Stimulated activated effector memory CD8-positive, alpha-beta T cell treated with anti-CD3 and anti-CD28 coated beads, Interleukin-12 subunit alpha, Interleukin-12 subunit beta, amount 100 ng/mL, for 72 hours (primary cell): ENCODE measurements at regions not wholly inside any gene's neighbourhood (a gene's known extent, or its start where the extent isn't known, plus 50 kb on each side); places are given as distances from the start of the nearest gene placed in this dataset.

ENCODE experiments used
- ATAC-seq: fragments of 150-1000 bp; cut with Tn5 transposase; 2 replicates; pipeline ENCODE4 v1.10.0; 2021
- DNase-seq, 2 donors: peaks; one replicate each; pipeline ENCODE4 v3.0.0; 2021 to 2022; ENCODE audit warnings: low spot score in 2 of 2
- H3K27ac Mint-ChIP-seq: one replicate; pipeline ENCODE4 v1.8.0; 2022; ENCODE audit warnings: mild to moderate bottlenecking, mixed read lengths
- H3K36me3 Mint-ChIP-seq: one replicate; pipeline ENCODE4 v1.8.0; 2022; ENCODE audit warnings: mild to moderate bottlenecking, mixed read lengths
- H3K4me1 Mint-ChIP-seq: one replicate; pipeline ENCODE4 v1.8.0; 2022; ENCODE audit warnings: mixed read lengths
- H3K4me3 Mint-ChIP-seq: one replicate; pipeline ENCODE4 v1.8.0; 2022; ENCODE audit warnings: mild to moderate bottlenecking, mixed read lengths
- H3K9me3 Mint-ChIP-seq: one replicate; pipeline ENCODE4 v1.8.0; 2022; ENCODE audit warnings: mixed read lengths

DNA sequence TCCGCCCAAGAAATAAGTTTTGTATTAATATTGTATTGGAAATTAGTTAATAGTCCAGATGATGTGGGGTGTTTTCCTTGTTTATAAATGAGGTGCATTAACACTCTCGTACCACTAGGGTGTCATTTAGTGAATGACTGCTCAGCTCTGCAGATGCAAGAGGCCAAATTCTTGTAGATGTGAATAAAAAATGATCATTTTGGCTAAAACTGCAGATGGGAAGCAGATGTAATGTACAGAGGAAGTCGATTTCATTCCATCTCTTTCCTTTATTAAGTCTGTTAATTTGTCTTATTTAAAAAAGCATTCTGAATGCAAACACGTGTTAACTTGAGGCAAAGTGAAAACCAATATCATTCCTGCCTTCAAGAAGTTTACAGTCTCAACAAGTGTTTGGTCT, 108.1 kb downstream of the DHX15 start:
- Mint-ChIP-seq H3K36me3 (peaks cover 13% of the 10 kb centered on the region), H3K27ac (no peak overlapping the region), H3K9me3 (no peaks in the 10 kb centered on the region), H3K4me3 (no peak overlapping the region), H3K4me1 (peaks cover 20% of the 10 kb centered on the region)
- no peak for ATAC-seq
- no peak for DNase-seq

- DNase-seq = no peak
- peaks cover 13% of the 10 kb centered on the region for H3K36me3 Mint-ChIP-seq
- no peak overlapping the region for H3K4me3 Mint-ChIP-seq
- ATAC-seq = no peak
- no peaks in the 10 kb centered on the region for H3K9me3 Mint-ChIP-seq
- H3K4me1 Mint-ChIP-seq = peaks cover 25% of the 10 kb centered on the region
- no peak overlapping the region for H3K27ac Mint-ChIP-seq
These were observed 108.6 kb downstream of the DHX15 start for GRCh38 chr4:24475756-24476155.

DNA sequence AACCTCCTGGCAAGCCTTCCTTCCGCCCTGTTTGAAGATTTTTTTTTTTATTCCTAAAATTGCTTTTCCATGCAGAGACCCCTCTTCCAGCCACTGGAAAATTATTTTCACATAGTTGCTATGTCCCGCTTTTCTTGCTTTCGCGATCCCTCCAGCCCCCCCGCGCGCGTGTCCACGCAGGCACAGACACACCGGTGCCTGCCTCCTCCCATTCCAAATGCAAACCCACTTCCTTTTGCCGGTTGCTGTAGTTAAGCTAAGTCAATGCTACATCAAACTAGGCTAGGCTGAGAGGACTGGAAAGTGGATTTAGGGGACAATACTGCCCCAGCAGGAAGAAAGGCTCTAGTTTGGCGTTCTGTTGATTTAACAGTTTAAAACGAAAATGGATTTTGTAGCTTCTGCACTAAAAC, 111.0 kb downstream of the DHX15 start:
- peaks cover 46% of the 10 kb centered on the region for H3K4me1 Mint-ChIP-seq
- H3K4me3 Mint-ChIP-seq = peak overlapping the region; percentile 83
- H3K36me3 Mint-ChIP-seq = peaks cover 13% of the 10 kb centered on the region
- ATAC-seq (no peak), DNase-seq (no peak)
- H3K9me3 Mint-ChIP-seq = no peaks in the 10 kb centered on the region
- no peak overlapping the region for H3K27ac Mint-ChIP-seq

- Mint-ChIP-seq H3K36me3 (peaks cover 13% of the 10 kb centered on the region), H3K27ac (peak overlapping the region; percentile 54), H3K4me3 (peak overlapping the region; percentile 83), H3K9me3 (no peaks in the 10 kb centered on the region), H3K4me1 (peaks cover 48% of the 10 kb centered on the region)
- ATAC-seq (peak; percentile 65), DNase-seq (peak; percentile 17 to 64)
These were observed 111.6 kb downstream of the DHX15 start for GRCh38 chr4:24472514-24473308.

DNA sequence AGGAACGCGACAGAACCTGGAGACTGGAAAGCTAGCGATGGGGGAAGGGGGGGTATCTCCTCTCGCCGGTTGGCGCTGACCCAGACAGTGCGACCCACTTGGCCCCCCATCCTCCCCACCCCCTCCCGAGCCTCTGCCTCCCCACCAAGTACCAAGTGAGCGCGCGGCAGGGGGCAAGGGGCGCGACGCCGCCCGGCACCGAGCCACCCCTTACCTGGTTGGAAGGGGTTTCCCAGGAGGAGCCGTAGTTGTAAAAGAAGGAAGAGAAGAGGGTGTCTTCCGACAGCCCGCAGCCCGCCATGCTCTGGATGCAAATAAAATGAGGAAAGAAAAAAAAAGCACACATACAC, 112.2 kb downstream of the DHX15 start:
- ATAC-seq = no peak

DNA sequence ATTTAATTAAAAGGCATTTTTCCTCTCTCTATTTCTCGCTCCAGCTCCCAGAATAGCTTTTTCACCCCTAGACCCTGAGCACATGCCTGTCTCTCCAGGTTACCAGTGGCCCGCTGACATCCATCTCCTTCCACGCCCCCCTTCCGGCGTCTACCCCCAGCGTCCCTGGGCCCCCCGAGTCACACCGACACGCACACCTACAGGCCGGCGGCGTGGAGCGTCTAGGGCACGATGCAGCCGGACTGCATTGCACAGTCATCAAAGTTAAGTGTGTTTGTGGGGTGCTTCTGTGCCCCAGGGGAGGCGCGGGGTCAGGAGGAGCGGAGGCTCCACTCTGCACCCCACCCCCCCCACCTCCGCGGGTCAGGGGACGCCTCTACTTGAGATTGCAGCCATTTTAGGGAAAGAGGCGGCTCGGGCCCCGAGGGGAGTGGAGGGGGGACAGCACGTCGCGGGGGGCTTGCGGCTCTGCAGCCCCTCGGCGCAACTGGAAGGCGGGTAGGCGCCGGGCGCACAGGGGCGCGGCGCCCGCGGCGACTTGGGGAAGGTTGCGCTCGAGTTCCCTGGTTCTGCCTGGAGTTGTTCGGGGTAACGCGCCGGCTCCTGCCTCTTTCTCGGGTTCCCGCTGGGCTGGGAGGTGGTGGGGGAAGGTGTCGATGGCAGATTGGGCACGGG, 112.7 kb downstream of the DHX15 start:
- H3K4me3 Mint-ChIP-seq = peak overlapping the region; percentile 83
- peak; percentile 4 to 53 for DNase-seq
- peaks cover 13% of the 10 kb centered on the region for H3K36me3 Mint-ChIP-seq
- no peak overlapping the region for H3K27ac Mint-ChIP-seq
- H3K9me3 Mint-ChIP-seq = no peaks in the 10 kb centered on the region
- ATAC-seq = peak; percentile 11
- peaks cover 48% of the 10 kb centered on the region for H3K4me1 Mint-ChIP-seq

More for the DNA sequence above, 112.2 kb downstream of the DHX15 start:
- Mint-ChIP-seq H3K4me3 (peak overlapping the region; percentile 83), H3K27ac (peak overlapping the region; percentile 54), H3K9me3 (no peaks in the 10 kb centered on the region), H3K4me1 (peaks cover 48% of the 10 kb centered on the region), H3K36me3 (peaks cover 13% of the 10 kb centered on the region)
- no peak for DNase-seq

GRCh38 chr4:24470666-24471485, 113.5 kb downstream of the DHX15 start:
- H3K4me3 Mint-ChIP-seq = peak overlapping the region; percentile 83
- peaks cover 48% of the 10 kb centered on the region for H3K4me1 Mint-ChIP-seq
- DNase-seq (peak; percentile 9 to 57), ATAC-seq (peak; percentile 36)
- H3K9me3 Mint-ChIP-seq = no peaks in the 10 kb centered on the region
- no peak overlapping the region for H3K27ac Mint-ChIP-seq
- peaks cover 13% of the 10 kb centered on the region for H3K36me3 Mint-ChIP-seq

- Mint-ChIP-seq H3K27ac (no peak overlapping the region), H3K4me1 (peaks cover 43% of the 10 kb centered on the region), H3K36me3 (peaks cover 7% of the 10 kb centered on the region), H3K9me3 (no peaks in the 10 kb centered on the region), H3K4me3 (no peak overlapping the region)
- no peak for ATAC-seq
- no peak for DNase-seq
These were observed 116.3 kb downstream of the DHX15 start for GRCh38 chr4:24468071-24468470.

GRCh38 chr4:24464566-24464965, 119.8 kb downstream of the DHX15 start:
- Mint-ChIP-seq H3K9me3 (no peaks in the 10 kb centered on the region), H3K4me3 (no peak overlapping the region), H3K36me3 (no peaks in the 10 kb centered on the region), H3K4me1 (peaks cover 14% of the 10 kb centered on the region), H3K27ac (no peak overlapping the region)
- DNase-seq = no peak
- ATAC-seq = no peak

- no peaks in the 10 kb centered on the region for H3K9me3 Mint-ChIP-seq
- H3K4me1 Mint-ChIP-seq = no peaks in the 10 kb centered on the region
- H3K36me3 Mint-ChIP-seq = no peaks in the 10 kb centered on the region
- H3K4me3 Mint-ChIP-seq = no peak overlapping the region
- no peak overlapping the region for H3K27ac Mint-ChIP-seq
- ATAC-seq = no peak
- DNase-seq = no peak
These were observed 127.9 kb downstream of the DHX15 start for GRCh38 chr4:24456431-24456830.

- ATAC-seq (no peak), DNase-seq (no peak)
- Mint-ChIP-seq H3K4me3 (no peak overlapping the region), H3K4me1 (no peaks in the 10 kb centered on the region), H3K27ac (no peak overlapping the region), H3K9me3 (no peaks in the 10 kb centered on the region), H3K36me3 (no peaks in the 10 kb centered on the region)
These were observed 130.4 kb downstream of the DHX15 start for GRCh38 chr4:24453951-24454350.

DNA sequence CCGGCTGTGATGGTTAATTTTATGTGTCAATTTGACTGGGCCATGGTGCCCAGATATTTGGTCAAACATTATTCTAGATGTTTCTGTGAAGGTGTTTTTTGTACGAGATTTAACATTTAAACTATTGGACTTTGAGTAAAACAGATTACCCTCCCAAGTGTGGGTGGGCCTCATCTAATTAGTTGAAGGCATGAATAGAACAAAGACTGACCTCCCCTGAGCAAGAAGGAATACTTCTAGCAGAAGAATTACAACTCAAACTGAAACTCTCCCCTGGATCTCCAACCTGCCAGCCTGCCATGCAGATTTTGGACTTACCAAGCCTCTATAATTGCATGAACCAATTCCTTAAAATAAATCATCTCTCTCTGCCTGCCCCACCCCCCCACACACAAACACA, 132.5 kb downstream of the DHX15 start:
- no peak for ATAC-seq
- no peak for DNase-seq
- Mint-ChIP-seq H3K4me1 (no peaks in the 10 kb centered on the region), H3K27ac (no peak overlapping the region), H3K9me3 (peaks cover 3% of the 10 kb centered on the region), H3K36me3 (no peaks in the 10 kb centered on the region), H3K4me3 (no peak overlapping the region)

GRCh38 chr4:24443200-24443599, 141.2 kb downstream of the DHX15 start:
- DNase-seq (no peak), ATAC-seq (no peak)
- Mint-ChIP-seq H3K27ac (no peak overlapping the region), H3K36me3 (no peaks in the 10 kb centered on the region), H3K9me3 (peaks cover 3% of the 10 kb centered on the region), H3K4me1 (no peaks in the 10 kb centered on the region), H3K4me3 (no peak overlapping the region)

- Mint-ChIP-seq H3K4me1 (no peaks in the 10 kb centered on the region), H3K36me3 (no peaks in the 10 kb centered on the region), H3K9me3 (no peaks in the 10 kb centered on the region), H3K27ac (no peak overlapping the region), H3K4me3 (no peak overlapping the region)
- no peak for ATAC-seq
- DNase-seq = no peak
These were observed 143.6 kb downstream of the DHX15 start for GRCh38 chr4:24440765-24441164.

DNA sequence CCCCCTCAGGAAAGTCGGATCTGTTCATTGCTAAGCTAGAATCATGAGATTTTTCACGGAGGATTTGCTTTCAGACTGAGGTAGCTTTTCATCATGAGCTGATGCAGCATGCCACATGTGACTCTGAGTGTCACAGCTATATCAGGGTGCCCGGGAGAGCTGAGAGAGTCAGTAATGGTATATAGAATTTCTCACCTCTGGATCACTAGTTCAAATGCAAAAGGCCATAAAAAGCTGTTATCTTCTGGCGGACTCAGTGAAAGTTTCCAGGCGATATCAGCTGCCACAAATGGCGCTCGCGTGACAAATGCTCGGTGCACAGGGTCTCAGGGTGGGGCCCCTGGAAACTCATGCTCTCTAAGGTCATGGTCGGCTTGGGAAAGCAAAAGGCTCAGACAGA, 150.1 kb downstream of the DHX15 start:
- Mint-ChIP-seq H3K27ac (no peak overlapping the region), H3K4me3 (no peak overlapping the region), H3K36me3 (no peaks in the 10 kb centered on the region), H3K4me1 (no peaks in the 10 kb centered on the region), H3K9me3 (no peaks in the 10 kb centered on the region)
- DNase-seq (no peak), ATAC-seq (no peak)
